WTC11 (cell line): ENCODE measurements at regions not wholly inside any gene's neighbourhood (a gene's known extent, or its start where the extent isn't known, plus 50 kb on each side); places are given as distances from the start of the nearest gene placed in this dataset.
"Not testable (repeated sequence)": the region's sequence is repeated elsewhere in the genome, so short reads cannot be mapped to it uniquely, and the experiment has no call there.

Experiments used
- CTCF ChIP-seq: fragments of 200-600 bp; IDR thresholded peaks from 2 replicates; pipeline ENCODE4 v1.8.0; 2022; ENCODE audit warnings: antibody characterized with exemption
- JUN ChIP-seq: sonication (generic); formaldehyde crosslinking; IDR thresholded peaks from 2 replicates; pipeline ENCODE4 v1.8.0; 2023; ENCODE audit warnings: mild to moderate bottlenecking, missing genetic modification reagents
- MLX ChIP-seq: sonication (generic); formaldehyde crosslinking; IDR thresholded peaks from 2 replicates; pipeline ENCODE4 v1.8.1; 2023; ENCODE audit warnings: mild to moderate bottlenecking, missing genetic modification reagents, moderate library complexity
- NR1H2 ChIP-seq: sonication (generic); formaldehyde crosslinking; IDR thresholded peaks from 2 replicates; pipeline ENCODE4 v1.9.0; 2021; ENCODE audit warnings: mild to moderate bottlenecking, moderate library complexity, missing genetic modification reagents
- ZNF512 ChIP-seq: sonication (generic); formaldehyde crosslinking; IDR thresholded peaks from 2 replicates; pipeline ENCODE4 v1.8.1; 2022; ENCODE audit warnings: missing genetic modification reagents, borderline replicate concordance

GRCh38 chr6:155858906-155859305 lies 403.3 kb upstream of the NOX3 start:
- not testable (repeated sequence) for TF ChIP-seq CTCF; NR1H2 (CRISPR knock-in tag); MLX (CRISPR knock-in tag); ZNF512 (CRISPR knock-in tag); JUN
